DOHH2 (cell line): ENCODE measurements at regions not wholly inside any gene's neighbourhood (a gene's known extent, or its start where the extent isn't known, plus 50 kb on each side); places are given as distances from the start of the nearest gene placed in this dataset.

Experiments used
- H3F3A ChIP-seq: fragments of 200-600 bp; sonication (generic), shearing (Covaris generic); 2 replicates; pipeline ENCODE4 v1.6.0; 2016; ENCODE audit warnings: antibody characterized with exemption, mild to moderate bottlenecking; ENCODE audit not compliant: control insufficient read depth, insufficient read depth
- H3K27ac ChIP-seq: fragments of 200-600 bp; sonication (generic); 2 replicates; pipeline ENCODE4 v1.5.1; 2014; ENCODE audit warnings: low read depth, mild to moderate bottlenecking, low read length, moderate library complexity
- H3K27me3 ChIP-seq: fragments of 200-600 bp; sonication (generic); 2 replicates; pipeline ENCODE4 v1.6.1; 2014; ENCODE audit warnings: mild to moderate bottlenecking, low read length, mixed read lengths; ENCODE audit not compliant: control insufficient read depth
- H3K36me3 ChIP-seq: fragments of 200-600 bp; sonication (generic); 2 replicates; pipeline ENCODE4 v1.6.1; 2014; ENCODE audit warnings: mild to moderate bottlenecking, low read length, moderate library complexity, mixed read lengths; ENCODE audit not compliant: control insufficient read depth
- H3K4me1 ChIP-seq: fragments of 200-600 bp; sonication (generic); 2 replicates; pipeline ENCODE4 v1.6.1; 2014; ENCODE audit warnings: mild to moderate bottlenecking, low read length, mixed read lengths; ENCODE audit not compliant: control insufficient read depth
- H3K4me2 ChIP-seq: fragments of 200-600 bp; sonication (generic); 2 replicates; pipeline ENCODE4 v1.6.0; 2014; ENCODE audit warnings: mild to moderate bottlenecking, low read length, moderate library complexity
- H3K4me3 ChIP-seq: fragments of 200-600 bp; sonication (generic); 2 replicates; pipeline ENCODE4 v1.5.1; 2014; ENCODE audit warnings: mild to moderate bottlenecking, low read length, mixed read lengths
- H3K79me2 ChIP-seq: fragments of 200-600 bp; sonication (generic); 2 replicates; pipeline ENCODE4 v1.6.1; 2014; ENCODE audit warnings: mild to moderate bottlenecking, low read length, mixed read lengths; ENCODE audit not compliant: control insufficient read depth
- H3K9me2 ChIP-seq: fragments of 200-600 bp; sonication (generic); replicated peaks from 2 replicates; pipeline ENCODE4 v1.6.1; 2014; ENCODE audit warnings: mild to moderate bottlenecking, low read length, mixed read lengths; ENCODE audit not compliant: control insufficient read depth
- H3K9me3 ChIP-seq: fragments of 200-600 bp; sonication (generic); 2 replicates; pipeline ENCODE4 v1.6.1; 2014; ENCODE audit warnings: antibody characterized with exemption, low read length, mixed read lengths; ENCODE audit not compliant: control insufficient read depth, insufficient read depth
- H4K20me1 ChIP-seq: fragments of 200-600 bp; sonication (generic); 2 replicates; pipeline ENCODE4 v1.6.0; 2014; ENCODE audit warnings: low read depth, mild to moderate bottlenecking, antibody characterized with exemption, low read length, moderate library complexity; ENCODE audit not compliant: control insufficient read depth, insufficient read depth
- CTCF ChIP-seq: fragments of 200-600 bp; sonication (generic); IDR thresholded peaks from one replicate; pipeline ENCODE4 v1.5.1; 2014; ENCODE audit warnings: antibody characterized with exemption, mild to moderate bottlenecking, low read depth, low read length; ENCODE audit not compliant: poor library complexity, severe bottlenecking
- EZH2phosphoT487 ChIP-seq: fragments of 200-600 bp; sonication (generic); IDR thresholded peaks from 2 replicates; pipeline ENCODE4 v1.6.1; 2017; ENCODE audit warnings: borderline replicate concordance, mild to moderate bottlenecking, antibody characterized with exemption, low read length, moderate library complexity, mixed read lengths

GRCh38 chr5:82413302-82414040 is 135.3 kb upstream of the RPS23 start:
- Histone ChIP-seq H3K27ac (no peak overlapping the region), H3K4me1 (no peaks in the 10 kb centered on the region), H3K9me2 (no peaks in the 10 kb centered on the region), H3K4me3 (no peak overlapping the region), H3K79me2 (no peaks in the 10 kb centered on the region), H3F3A (no peaks in the 10 kb centered on the region), H3K4me2 (no peak overlapping the region), H4K20me1 (no peaks in the 10 kb centered on the region), H3K27me3 (no peaks in the 10 kb centered on the region), H3K9me3 (no peaks in the 10 kb centered on the region), H3K36me3 (no peaks in the 10 kb centered on the region)
- TF ChIP-seq CTCF (no peak), EZH2phosphoT487 (no peak)

GRCh38 chr5:82408033-82408432 is 129.9 kb upstream of the RPS23 start:
- Histone ChIP-seq H3K4me3 (no peak overlapping the region), H3K27ac (no peak overlapping the region), H3K9me2 (no peaks in the 10 kb centered on the region), H3K79me2 (no peaks in the 10 kb centered on the region), H3K9me3 (no peaks in the 10 kb centered on the region), H3K4me2 (no peak overlapping the region), H3F3A (no peaks in the 10 kb centered on the region), H3K36me3 (no peaks in the 10 kb centered on the region), H3K27me3 (no peaks in the 10 kb centered on the region), H4K20me1 (no peaks in the 10 kb centered on the region), H3K4me1 (no peaks in the 10 kb centered on the region)
- TF ChIP-seq EZH2phosphoT487, result no peak
- TF ChIP-seq CTCF, result no peak

GRCh38 chr5:82406205-82406773 is 128.1 kb upstream of the RPS23 start:
- TF ChIP-seq CTCF (no peak), EZH2phosphoT487 (no peak)
- Histone ChIP-seq H3K9me2 (no peaks in the 10 kb centered on the region), H3K9me3 (no peaks in the 10 kb centered on the region), H3K4me3 (no peak overlapping the region), H3K4me2 (no peak overlapping the region), H3K79me2 (no peaks in the 10 kb centered on the region), H3K27me3 (no peaks in the 10 kb centered on the region), H3K4me1 (no peaks in the 10 kb centered on the region), H3K36me3 (no peaks in the 10 kb centered on the region), H3F3A (no peaks in the 10 kb centered on the region), H4K20me1 (no peaks in the 10 kb centered on the region), H3K27ac (no peak overlapping the region)
